ENCODE measurements at regions not wholly inside any gene's neighbourhood (a gene's known extent, or its start where the extent isn't known, plus 50 kb on each side); places are given as distances from the start of the nearest gene placed in this dataset.

- H3K27ac ChIP-seq: no peak overlapping the region
- TF ChIP-seq CTCF (conservative IDR thresholded peaks at IDR 0.05) (no peak), ZFX (IDR thresholded peaks at IDR 0.05) (no peak)
These were observed 54.1 kb upstream of the CHD1 start for GRCh38 chr5:98982880-98983279.

Data from C4-2B (cell line).